ENCODE measurements at regions not wholly inside any gene's neighbourhood (a gene's known extent, or its start where the extent isn't known, plus 50 kb on each side); places are given as distances from the start of the nearest gene placed in this dataset.
"Not testable (repeated sequence)": the region's sequence is repeated elsewhere in the genome, so short reads cannot be mapped to it uniquely, and the experiment has no call there.

DNA sequence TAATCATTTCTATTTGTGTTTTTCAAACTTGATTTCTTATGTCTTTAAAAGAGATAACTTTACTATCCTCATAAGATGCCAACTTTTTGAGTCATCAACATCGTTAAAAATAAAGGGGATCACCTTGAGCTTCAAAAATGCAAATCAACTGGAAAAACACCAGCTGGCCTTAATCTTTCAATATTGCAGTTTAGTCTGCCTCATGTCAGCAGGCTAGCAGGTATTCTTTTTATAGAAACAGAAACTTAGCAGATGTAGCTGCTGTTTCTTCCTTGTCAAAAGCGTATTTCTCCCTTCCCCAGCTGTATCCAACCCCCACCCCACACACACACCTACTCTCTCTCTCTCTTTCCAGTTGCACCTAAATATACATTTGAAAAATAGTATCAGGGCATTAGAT lies 154.1 kb upstream of the ZNF804A start:
- no peak for DNase-seq (ENCODE audit: low read depth)

DNA sequence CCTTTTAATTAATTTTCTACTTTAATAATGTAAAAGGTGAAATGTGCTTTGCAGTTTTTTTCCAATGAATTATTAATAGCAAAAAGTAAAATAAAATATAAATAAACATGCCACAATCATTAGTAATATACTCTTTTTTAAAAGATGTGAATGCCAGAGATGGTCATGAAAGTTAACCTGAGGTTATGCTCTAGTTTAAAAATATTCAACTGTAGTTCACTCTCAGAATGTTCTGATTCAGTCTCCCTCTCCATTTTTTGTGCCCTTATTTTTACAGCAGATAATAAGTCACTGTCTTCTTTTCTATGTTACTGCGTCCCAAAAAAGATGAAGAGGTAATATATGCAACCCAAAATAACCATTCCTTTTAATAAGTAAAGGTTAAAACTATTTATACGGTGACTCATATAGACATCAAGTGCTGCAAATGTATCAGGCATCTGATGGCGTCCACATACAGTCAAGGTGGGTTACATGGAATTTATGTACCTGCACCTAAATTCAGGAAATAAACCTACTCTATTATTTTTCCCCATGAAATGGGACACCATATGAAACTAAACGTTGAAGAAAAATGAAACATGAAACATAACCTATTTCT lies 153.6 kb upstream of the ZNF804A start:
- no peak for DNase-seq (ENCODE audit: low read depth)

DNA sequence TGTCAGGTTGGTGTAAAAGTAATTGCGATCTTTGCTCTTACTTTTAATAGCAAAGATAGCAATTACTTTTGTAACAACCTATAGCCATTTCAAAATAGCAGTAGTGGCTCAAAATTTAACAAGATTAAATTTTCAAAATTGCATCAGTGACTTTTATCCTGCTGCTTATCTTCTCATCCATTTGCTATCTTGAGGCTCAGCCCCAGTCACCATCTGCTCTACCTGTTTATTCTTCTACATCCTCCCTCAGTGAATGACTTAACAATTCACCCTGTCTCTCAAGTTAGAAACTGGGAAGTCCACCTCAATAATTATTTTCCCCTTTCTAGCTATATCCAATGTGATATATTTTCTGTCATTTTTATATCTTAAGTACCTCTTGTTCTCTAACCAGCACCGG lies 148.6 kb upstream of the ZNF804A start:
- no peak for DNase-seq (ENCODE audit: low read depth)

DNA sequence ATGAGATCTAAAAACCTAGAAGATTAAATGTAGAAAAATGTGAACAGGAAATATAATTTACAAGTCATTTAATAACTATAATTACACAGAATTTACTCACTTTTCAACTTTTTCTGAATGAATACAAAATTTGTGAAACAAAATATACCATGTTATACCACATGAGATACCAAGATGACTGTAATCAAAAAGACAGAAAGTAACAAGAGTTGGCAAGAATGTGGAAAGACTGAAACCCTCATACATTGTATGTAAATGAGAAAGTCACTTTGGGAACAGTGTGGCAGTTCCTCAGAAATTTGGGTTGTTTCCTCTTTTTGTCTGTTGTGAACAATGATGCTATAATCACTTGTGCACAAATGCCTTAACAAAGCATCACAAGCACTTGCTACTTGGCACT lies 145.4 kb upstream of the ZNF804A start:
- no peak for DNase-seq (ENCODE audit: low read depth)

DNA sequence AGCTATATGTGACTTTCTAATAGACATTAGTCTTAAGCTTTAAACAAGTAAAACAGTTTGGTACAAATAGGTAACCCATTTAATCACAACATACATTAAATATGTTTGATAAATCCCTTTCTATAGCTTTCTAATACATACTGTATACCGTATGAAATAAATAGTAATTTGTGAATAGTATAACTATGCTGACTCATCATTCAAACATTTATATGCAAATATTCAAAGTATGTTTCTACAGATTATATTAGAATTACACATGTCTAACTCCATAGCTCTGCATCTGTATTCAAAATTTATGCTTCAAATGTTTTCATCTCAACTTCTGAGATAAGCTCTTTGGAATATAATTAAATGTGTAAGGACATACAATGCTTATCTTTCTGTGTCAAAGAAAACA lies 142.7 kb upstream of the ZNF804A start:
- DNase-seq (ENCODE audit: low read depth) = no peak

DNA sequence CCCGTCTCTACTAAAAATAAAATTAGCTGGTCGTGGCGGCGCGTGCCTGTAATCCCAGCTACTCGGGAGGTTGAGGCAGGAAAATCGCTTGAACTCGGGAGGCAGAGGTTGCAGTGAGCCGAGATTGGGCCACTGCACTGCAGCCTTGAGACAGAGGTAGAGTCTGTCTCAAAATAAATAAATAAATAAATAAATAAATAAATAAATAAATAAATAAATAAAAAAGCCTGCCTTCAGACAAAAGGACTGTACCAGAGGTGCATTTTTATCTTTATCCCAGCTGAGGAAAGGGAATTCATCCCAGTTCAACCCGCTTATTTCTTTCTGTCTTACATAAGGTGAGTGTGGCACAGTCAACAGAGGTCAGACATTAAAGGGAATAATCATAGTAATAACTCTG lies 141.6 kb upstream of the ZNF804A start:
- DNase-seq (ENCODE audit: low read depth) = not testable (repeated sequence)

DNA sequence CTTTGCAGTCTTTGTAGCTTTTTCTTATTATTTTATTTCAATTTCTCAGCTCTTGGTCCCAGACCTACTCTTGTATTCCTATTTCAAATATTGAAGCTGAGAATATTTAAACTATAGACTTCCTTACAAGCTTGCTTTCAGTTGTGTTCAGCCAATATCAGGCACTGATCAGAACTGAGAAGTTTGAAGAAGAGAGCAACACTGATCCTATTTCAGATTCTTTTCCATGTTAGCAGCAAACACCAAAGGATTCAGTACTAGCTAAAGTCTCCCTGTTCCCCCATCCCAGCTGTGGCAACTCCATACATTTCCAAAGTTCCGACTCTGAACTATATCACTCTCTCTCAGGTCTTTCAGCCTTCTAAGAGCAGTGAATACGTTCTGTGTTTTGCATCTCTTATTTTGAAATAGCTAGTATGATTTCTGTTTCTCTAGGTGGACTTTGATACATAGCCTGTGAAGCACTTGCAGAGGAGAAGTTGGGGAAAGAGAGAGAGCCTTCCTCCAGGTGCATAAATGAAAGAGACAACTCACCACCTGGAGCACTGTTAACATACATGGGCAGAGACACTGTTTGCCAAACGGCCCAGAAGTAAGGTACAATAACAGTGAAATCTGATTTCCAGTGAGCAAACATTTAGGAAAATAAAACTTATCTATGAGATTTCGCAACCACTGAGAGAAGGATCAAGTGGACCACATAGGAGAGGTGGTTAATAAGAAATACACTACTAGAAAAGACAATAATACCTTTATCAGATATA lies 135.0 kb upstream of the ZNF804A start:
- no peak for DNase-seq (ENCODE audit: low read depth)

DNA sequence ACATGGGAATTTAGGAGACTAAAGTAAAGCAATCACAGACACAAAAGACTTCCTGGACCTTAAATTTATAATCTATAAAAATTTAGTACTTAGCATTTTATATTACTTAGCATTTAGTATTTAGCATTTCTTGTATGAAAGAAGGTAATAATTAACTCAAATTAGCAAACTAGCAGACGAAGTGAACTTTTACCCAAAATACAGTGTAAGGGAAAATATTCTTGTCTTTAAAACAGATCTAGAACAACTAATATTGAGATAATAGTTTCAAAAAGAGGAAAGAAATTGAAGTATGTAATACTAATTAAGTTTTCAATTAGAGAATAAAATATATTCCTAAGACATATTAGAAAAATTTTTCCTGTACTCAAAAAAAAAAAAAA lies 134.5 kb upstream of the ZNF804A start:
- no peak for DNase-seq (ENCODE audit: low read depth)

DNA sequence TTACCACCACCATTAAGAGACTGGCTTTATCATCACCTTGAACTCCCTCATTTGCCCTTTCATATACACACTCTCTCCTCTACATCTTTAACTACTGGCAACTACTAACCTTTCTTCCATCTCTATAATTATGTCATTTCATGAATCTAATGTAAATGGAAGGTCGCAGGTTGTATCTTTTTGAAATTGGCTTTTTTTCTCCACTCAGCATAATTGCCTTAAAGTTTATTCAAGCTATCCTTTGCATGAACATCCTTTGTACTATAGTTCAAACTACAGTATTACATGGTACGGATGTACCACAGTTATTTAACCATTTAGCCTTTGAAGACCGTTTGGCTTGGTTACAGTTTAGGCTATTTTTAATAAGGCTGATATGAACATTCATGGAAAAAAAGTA lies 129.5 kb upstream of the ZNF804A start:
- DNase-seq (ENCODE audit: low read depth) = no peak

DNA sequence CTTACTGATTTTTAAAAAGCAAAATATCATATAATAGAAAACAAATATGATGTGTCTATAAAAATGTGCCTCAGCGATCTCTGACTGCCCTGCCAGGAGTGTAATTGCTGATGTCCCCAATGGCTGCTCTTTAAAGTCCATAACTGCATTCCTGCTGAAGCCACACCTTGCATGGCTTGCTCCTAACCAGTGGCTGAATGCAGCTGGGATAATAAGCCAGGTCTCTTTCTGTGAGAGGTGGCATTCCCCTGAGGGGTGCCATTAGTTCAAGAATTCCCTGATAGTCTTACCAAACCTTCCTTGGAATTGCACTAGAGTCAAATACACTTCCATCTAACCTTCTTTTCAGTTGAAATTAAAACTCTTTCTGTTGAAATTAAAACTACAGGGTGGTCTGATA lies 125.8 kb upstream of the ZNF804A start:
- DNase-seq (ENCODE audit: low read depth) = no peak

DNA sequence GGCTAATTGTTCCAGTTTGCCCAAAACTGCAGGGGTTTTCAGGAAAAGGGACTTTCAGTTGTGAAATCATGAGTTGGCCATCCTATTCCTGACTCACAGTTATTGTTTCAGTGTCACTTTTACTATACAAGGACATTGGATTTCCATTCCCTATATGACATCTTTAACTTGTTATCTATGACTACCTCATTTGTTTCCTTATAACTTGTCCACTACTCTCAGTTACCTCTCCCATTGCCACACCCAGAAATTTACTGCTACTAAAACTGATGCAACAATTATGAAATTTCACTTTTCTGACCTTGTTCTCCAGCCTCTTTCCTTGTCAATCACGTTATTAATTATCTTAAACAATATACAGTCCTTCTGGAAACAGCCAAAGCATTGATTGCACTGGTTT lies 116.5 kb upstream of the ZNF804A start:
- DNase-seq (ENCODE audit: low read depth) = no peak

DNA sequence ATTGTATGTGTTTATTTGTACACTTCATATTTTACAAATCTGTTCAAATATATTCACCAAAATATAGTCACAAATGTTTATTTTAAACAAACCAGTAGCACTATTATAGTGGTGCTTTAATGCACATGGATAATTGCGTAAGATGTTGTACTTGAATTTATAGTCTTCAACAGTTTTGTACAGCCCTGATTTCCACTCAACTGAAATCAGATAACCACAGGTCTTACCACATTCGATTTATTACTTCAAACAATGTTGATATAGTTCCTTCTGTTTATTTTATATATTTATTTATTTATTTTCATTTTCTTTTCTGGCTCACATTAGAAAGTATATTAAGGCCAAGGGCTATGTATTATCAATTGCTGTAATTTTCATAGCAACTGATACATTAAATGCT lies 99.4 kb upstream of the ZNF804A start:
- DNase-seq (ENCODE audit: low read depth) = no peak

DNA sequence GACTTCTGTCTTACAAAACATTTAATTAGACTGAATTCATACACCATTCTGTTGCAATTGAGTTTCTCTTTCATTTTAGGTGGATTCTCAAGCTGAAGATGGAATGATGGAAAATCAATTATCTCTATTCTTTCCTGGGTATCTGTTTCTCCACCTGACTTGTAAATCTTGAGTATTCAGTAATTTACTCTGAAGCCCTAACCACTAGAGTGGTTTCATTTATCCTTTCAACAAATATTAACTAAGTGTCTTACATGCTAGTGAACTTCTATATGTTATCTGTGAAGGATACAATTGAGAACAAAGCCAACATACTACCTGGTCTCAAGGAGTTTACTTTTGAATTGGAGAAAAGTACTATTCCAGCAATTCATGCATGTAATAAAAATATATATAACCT lies 94.1 kb upstream of the ZNF804A start:
- no peak for DNase-seq (ENCODE audit: low read depth)

DNA sequence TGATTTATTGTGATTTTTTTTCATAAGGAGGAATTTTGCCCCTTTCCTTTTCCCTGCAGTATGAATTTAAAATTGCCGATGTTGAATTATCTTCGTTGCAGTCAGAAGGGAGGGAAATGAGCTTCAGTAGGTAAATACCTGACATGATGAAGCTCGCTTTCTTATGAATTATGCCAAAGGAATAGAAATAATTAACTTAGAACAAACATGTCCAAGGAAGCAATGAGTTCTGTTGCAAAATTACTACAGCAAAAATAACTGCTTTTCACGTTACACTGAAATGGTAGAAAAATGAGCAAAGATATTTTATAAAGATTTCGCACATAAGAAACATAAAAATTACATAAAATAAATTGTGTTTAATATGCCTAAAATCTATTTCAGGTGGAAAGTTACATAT lies 91.1 kb upstream of the ZNF804A start:
- no peak for DNase-seq (ENCODE audit: low read depth)

DNA sequence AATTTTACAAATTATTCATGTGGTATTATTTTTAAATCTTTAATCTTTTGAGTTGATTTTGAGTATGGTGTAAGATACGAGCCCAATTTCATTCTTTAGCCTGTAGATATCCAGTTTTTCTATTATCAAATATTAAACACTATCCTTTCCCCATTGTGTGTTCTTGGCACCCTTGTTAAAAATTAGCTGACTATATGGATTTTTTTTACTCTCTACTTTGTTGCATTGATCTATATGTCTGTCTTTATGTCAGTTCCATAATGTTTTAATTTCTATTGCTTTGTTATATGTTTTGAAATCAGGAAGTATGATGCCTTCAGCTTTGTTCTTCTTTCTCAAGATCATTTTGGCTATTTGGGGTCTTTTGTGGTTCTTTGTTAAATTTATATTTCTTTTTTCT lies 80.9 kb upstream of the ZNF804A start:
- DNase-seq (ENCODE audit: low read depth) = no peak

DNA sequence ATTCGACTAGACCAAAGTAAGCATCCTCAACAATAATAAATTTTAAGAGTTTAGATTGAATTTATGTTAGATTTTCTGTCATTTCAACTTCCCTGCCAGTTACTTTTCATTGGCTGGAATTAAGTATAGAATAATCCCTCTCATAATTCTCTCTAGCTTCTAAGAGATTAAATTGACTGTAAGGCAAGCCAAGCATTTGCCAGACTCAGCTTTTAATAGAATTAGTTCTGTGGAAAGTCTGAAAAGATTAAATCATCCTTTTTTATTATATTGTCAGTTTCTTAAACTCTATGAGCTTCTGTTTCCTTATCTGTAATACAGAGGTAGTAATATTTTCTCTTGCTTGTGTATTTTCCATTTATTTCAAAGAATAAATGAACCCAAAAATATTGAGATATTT lies 77.9 kb upstream of the ZNF804A start:
- no peak for DNase-seq (ENCODE audit: low read depth)

DNA sequence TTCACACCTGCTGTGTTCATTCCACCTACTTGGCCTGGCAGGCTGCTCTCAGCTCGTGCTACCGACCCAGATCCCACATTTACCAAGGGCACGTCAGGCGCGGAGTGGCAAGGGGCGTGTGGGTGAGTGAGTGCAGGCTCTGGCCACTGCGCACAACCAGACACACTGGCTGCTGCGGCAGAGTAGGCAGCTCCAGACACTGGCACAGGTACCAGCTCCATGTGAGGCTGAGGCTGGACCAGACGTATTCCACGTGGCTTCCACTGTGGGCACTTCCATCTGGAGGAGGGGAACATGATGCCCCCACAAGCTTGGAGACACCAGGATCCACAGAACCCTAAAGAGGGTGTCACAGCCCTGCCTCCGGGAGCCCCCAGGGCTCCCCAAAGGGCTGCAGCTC lies 74.6 kb upstream of the ZNF804A start:
- no peak for DNase-seq (ENCODE audit: low read depth)

DNA sequence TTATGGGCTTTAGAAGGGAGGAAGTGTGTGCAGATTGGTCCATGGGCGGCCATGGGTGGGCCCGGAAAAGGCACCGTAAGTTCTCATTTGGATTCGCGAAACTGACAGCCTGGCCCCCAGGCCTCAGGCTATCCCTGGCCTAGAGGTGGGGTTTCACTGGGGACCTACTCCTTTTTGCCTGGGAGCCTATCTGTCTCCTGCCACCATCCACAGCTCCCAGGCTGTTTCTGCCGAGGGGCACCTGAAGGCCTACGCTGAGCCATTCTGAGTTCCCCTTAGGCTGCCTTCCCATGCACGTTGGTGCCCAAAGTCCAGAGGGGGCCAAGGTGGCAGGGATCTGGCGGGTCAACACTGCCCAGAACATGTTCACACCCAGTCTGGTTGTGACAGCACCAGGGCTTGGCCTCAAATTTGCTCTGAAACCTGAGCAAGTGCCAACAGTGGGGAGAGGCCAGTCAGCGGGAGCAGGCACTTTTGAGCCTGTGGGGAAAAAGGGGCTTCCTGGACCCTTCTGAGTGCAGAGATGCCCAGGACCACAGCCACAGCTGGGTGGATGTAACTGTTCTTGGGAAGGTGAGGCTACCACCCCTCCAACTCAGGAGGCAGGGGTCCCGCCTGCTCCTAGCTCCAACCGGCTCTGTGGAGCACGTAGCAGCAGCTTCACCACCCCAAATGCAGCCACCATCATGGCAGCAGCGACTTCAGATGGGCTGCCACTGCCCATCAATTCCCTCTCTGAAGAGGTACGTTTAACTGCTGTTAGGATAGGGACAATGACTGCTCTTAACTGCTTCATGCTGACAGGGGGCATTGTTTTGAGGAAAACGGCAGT lies 73.6 kb upstream of the ZNF804A start:
- no peak for DNase-seq (ENCODE audit: low read depth)

DNA sequence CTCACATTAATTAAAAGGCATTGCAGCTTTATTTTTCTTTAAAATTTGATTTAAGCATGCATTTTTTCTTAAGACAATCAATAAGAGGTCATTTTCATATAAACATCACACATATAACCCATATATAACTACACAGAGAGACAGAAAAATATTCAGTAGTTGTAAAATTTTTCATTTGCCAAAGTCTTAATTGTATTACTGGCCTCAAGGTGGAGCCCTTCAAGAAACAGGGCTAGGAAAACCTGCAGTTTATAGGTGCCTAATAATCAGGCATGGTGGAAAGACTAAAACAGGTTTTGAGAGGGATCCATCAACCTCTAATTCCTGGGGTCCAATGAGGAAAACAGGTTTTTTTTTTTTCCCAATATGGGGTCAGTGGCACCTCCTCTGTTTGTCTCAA lies 71.3 kb upstream of the ZNF804A start:
- no peak for DNase-seq (ENCODE audit: low read depth)

DNA sequence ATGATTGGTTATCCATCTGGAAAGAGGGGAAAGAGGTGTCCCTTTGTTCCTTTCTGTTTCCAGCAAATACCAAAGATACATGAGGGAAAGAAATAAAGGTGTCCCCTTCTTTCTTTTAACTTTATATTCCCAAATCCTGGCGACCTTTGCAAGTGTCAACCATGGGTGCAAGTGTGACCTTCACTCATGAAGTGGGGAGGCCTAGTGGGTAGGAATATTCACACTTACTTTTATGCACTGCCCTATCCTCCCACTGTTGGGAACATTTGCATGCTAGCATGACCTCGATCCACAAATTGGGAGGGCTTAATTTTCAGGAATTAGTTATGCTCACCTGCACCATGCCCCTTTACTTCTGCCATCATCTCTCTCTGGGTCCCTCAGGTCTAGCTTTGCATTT lies 70.2 kb upstream of the ZNF804A start:
- DNase-seq (ENCODE audit: low read depth) = no peak

DNA sequence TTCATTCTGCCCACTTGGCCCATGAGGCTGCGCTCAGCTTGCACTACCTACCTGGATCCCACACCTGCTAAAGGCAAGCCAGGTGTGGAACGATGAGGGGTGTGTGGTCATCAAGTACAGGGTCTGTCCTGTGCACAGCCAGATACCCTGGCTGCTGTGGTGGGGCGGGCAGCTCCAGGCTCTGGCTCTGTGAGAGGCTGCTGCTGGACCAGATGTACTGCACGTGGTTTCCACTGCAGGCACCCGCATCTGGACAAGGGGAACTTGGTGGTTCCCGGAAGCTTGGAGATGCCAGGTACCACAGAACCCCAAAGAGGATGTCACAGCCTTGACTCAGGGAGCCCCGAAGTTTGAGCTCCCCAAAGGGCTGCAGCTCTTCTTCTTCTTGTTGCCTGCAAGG lies 68.1 kb upstream of the ZNF804A start:
- no peak for DNase-seq (ENCODE audit: low read depth)

DNA sequence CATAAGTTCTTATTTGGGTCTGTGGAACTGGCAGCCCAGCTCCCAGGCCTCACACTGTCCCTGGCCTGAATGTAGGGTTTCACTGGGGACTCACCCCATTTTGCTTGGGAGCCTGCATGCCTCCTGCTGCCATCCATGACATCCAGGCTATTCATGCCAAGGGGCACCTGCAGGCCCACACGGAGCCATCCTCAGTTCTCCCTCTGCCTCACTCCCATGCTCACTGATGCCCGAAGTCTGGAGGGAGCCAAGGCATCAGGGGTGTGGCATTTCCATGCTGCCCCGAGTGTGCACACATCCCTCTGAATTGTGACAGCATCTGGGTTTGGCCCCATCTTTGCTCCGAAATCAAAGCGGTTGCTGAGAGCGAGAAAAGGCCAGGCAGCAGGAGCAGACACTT lies 67.4 kb upstream of the ZNF804A start:
- no peak for DNase-seq (ENCODE audit: low read depth)

DNA sequence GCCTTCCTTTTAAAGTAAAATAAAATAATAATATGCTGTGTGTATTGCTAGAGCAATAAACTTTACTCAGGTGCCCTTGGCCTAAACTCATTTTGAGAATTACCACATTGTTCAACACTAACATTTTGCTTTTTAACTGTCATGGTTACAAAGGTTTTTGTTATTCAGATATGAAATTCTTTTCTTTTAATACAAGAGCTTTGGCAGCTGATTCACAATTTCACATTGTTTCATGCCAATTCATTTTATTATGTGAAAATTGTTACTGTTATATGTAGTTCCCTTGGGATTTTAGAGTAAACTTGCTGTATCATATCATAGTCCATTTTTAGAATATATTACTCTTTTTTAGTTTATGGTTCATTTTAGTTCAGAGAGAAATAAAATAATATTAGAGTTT lies 65.8 kb upstream of the ZNF804A start:
- no peak for DNase-seq (ENCODE audit: low read depth)

All from Daoy (cell line).